ENCODE measurements at regions not wholly inside any gene's neighbourhood (a gene's known extent, or its start where the extent isn't known, plus 50 kb on each side); places are given as distances from the start of the nearest gene placed in this dataset.

DNA sequence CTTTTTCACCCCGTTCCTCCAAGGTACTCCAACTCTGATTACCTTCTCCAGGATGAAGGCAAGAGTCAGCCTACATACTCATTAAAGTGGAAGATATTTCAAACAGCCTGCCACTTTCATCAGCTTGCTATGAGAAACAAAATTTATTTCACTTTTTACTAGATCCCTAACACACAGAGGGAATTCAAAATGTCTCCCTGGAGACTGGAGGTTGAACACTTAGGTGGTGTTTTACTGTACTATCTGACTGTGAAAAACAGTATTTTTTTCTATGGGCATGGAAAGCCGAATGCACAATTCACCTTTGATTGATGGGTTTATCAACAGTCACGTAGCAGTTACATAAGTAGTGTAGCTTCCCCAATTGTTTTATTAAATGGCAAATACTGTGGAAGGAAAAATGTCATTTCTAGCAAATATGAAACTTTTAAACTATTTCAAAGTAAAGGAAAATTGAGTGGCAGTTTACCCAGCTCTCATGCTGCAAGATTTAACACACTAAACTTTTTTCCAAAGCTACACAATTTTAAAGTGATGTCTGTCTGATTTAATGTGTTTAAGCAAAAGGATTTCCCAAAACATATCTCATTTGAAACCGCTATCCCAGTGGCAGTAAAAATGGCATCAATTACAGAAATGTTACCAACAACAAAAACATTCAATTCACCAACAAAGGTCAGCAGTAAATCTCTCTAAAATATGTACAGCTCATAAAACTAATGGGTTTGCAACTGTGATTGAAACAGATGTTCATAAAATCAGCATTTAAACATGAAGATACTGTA is 125.0 kb upstream of the TLE4 start:
- Histone ChIP-seq H3K27ac (ENCODE audit: low read length) (no peak overlapping the region), H4K20me1 (ENCODE audit: insufficient read depth, low read length) (no peaks in the 10 kb centered on the region), H3K9me3 (ENCODE audit: insufficient read depth, low read length) (no peaks in the 10 kb centered on the region), H3K27me3 (ENCODE audit: low read depth, low read length) (no peaks in the 10 kb centered on the region), H3K79me2 (ENCODE audit: low read length) (no peaks in the 10 kb centered on the region), H3K9ac (ENCODE audit: low read length) (no peak overlapping the region), H3K36me3 (replicated peaks; ENCODE audit: low read depth, low read length) (no peaks in the 10 kb centered on the region), H2AFZ (ENCODE audit: low read depth, low read length) (no peak overlapping the region), H3K4me3 (ENCODE audit: low read length) (no peak overlapping the region), H3K4me1 (ENCODE audit: low read length) (no peaks in the 10 kb centered on the region), H3K4me2 (ENCODE audit: low read length) (no peak overlapping the region)
- TF ChIP-seq, protein P1, sequence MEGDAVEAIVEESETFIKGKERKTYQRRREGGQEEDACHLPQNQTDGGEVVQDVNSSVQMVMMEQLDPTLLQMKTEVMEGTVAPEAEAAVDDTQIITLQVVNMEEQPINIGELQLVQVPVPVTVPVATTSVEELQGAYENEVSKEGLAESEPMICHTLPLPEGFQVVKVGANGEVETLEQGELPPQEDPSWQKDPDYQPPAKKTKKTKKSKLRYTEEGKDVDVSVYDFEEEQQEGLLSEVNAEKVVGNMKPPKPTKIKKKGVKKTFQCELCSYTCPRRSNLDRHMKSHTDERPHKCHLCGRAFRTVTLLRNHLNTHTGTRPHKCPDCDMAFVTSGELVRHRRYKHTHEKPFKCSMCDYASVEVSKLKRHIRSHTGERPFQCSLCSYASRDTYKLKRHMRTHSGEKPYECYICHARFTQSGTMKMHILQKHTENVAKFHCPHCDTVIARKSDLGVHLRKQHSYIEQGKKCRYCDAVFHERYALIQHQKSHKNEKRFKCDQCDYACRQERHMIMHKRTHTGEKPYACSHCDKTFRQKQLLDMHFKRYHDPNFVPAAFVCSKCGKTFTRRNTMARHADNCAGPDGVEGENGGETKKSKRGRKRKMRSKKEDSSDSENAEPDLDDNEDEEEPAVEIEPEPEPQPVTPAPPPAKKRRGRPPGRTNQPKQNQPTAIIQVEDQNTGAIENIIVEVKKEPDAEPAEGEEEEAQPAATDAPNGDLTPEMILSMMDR (IDR thresholded peaks at IDR 0.05; ENCODE audit: low read depth, low read length) = no peak
- TF ChIP-seq EZH2phosphoT487 (IDR thresholded peaks at IDR 0.05; ENCODE audit: low read depth) = no peak

DNA sequence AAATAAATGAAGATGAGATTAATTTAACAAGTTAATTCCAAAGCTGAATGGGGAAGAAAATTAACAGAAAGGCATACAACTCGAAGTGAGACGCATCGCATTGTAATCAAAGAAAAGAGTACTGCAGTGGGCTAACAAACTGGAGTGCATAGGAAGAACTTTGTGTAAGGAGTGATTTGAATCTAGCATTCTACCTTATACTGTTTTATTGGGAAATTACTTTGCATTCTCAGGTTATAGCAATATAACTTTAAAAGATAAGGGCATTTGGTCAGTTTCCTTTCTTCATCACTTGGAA is 124.5 kb upstream of the TLE4 start:
- Histone ChIP-seq H4K20me1 (ENCODE audit: insufficient read depth, low read length) (no peaks in the 10 kb centered on the region), H3K4me3 (ENCODE audit: low read length) (no peak overlapping the region), H3K9ac (ENCODE audit: low read length) (no peak overlapping the region), H3K36me3 (replicated peaks; ENCODE audit: low read depth, low read length) (no peaks in the 10 kb centered on the region), H3K9me3 (ENCODE audit: insufficient read depth, low read length) (no peaks in the 10 kb centered on the region), H3K79me2 (ENCODE audit: low read length) (no peaks in the 10 kb centered on the region), H3K4me1 (ENCODE audit: low read length) (no peaks in the 10 kb centered on the region), H2AFZ (ENCODE audit: low read depth, low read length) (no peak overlapping the region), H3K27me3 (ENCODE audit: low read depth, low read length) (no peaks in the 10 kb centered on the region), H3K4me2 (ENCODE audit: low read length) (no peak overlapping the region), H3K27ac (ENCODE audit: low read length) (no peak overlapping the region)
- TF ChIP-seq, protein P1 (IDR thresholded peaks at IDR 0.05; ENCODE audit: low read depth, low read length) = no peak
- TF ChIP-seq EZH2phosphoT487 (IDR thresholded peaks at IDR 0.05; ENCODE audit: low read depth) = no peak

DNA sequence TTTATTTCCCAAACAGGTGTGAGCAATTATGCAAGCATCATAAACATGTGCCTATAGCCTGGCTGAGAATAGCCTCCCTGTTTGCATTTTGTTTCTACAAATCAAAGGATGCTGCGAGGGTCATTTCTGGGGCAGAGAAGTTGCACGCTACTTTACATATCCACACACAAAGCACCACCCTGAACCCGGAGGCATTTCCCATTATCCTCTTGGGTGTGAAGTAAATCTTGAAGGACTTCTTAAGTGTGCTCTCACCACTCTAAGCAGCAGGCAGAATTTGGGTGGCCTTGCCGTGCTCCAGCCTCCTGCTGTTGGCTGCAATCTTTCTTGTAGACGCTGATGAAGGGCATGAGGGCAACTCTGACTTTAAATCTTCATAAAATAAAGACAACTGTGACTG is 124.0 kb upstream of the TLE4 start:
- Histone ChIP-seq H3K4me1 (ENCODE audit: low read length) (no peaks in the 10 kb centered on the region), H3K27me3 (ENCODE audit: low read depth, low read length) (no peaks in the 10 kb centered on the region), H3K9me3 (ENCODE audit: insufficient read depth, low read length) (no peaks in the 10 kb centered on the region), H3K4me2 (ENCODE audit: low read length) (no peak overlapping the region), H2AFZ (ENCODE audit: low read depth, low read length) (no peak overlapping the region), H3K79me2 (ENCODE audit: low read length) (no peaks in the 10 kb centered on the region), H3K4me3 (ENCODE audit: low read length) (no peak overlapping the region), H3K27ac (ENCODE audit: low read length) (no peak overlapping the region), H3K9ac (ENCODE audit: low read length) (no peak overlapping the region), H3K36me3 (replicated peaks; ENCODE audit: low read depth, low read length) (no peaks in the 10 kb centered on the region), H4K20me1 (ENCODE audit: insufficient read depth, low read length) (no peaks in the 10 kb centered on the region)
- TF ChIP-seq, protein P1 (IDR thresholded peaks at IDR 0.05; ENCODE audit: low read depth, low read length) = no peak
- no peak for TF ChIP-seq EZH2phosphoT487 (IDR thresholded peaks at IDR 0.05; ENCODE audit: low read depth)

DNA sequence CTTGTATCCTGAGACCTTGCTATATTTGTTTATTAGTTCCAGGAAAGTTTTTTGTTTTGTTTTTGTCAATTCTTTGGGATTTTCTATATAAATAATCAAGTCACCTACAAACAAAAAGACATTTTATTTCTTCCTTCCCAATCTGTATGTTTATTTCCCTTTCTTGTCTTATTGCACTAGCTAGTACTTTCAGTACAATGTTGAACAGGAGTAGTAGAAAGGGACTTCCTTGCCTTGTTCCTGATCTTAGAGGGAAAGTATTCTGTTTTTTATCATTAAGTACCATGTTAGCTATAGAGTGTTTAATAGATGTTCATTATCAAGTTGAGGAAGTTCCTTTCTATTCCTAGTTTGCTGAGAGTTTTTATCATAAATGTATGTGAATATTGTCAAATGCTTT is 119.5 kb upstream of the TLE4 start:
- H3K9ac ChIP-seq (ENCODE audit: low read length) = no peak overlapping the region
- H3K79me2 ChIP-seq (ENCODE audit: low read length) = no peaks in the 10 kb centered on the region
- H3K27ac ChIP-seq (ENCODE audit: low read length) = no peak overlapping the region
- no peak for TF ChIP-seq EZH2phosphoT487 (IDR thresholded peaks at IDR 0.05; ENCODE audit: low read depth)
- TF ChIP-seq, protein P1 (IDR thresholded peaks at IDR 0.05; ENCODE audit: low read depth, low read length) = no peak
- H4K20me1 ChIP-seq (ENCODE audit: insufficient read depth, low read length) = no peaks in the 10 kb centered on the region
- no peaks in the 10 kb centered on the region for H3K27me3 ChIP-seq (ENCODE audit: low read depth, low read length)
- H3K4me1 ChIP-seq (ENCODE audit: low read length) = no peaks in the 10 kb centered on the region
- no peaks in the 10 kb centered on the region for H3K36me3 ChIP-seq (replicated peaks; ENCODE audit: low read depth, low read length)
- H3K4me2 ChIP-seq (ENCODE audit: low read length) = no peak overlapping the region
- no peaks in the 10 kb centered on the region for H3K9me3 ChIP-seq (ENCODE audit: insufficient read depth, low read length)
- H2AFZ ChIP-seq (ENCODE audit: low read depth, low read length) = no peak overlapping the region
- no peak overlapping the region for H3K4me3 ChIP-seq (ENCODE audit: low read length)
